Neuronal stem cell (in vitro differentiated cells): ENCODE measurements at regions not wholly inside any gene's neighbourhood (a gene's known extent, or its start where the extent isn't known, plus 50 kb on each side); places are given as distances from the start of the nearest gene placed in this dataset.

Experiments
- DNase-seq: peaks from one replicate; pipeline ENCODE4 v3.0.0-alpha.2; 2013; ENCODE audit warnings: low spot score
- H2AFZ ChIP-seq: one replicate; pipeline ENCODE4 v1.6.1; 2013; ENCODE audit warnings: mild to moderate bottlenecking, low read length, inconsistent platforms
- H2AK5ac ChIP-seq: 2 replicates; pipeline ENCODE4 v1.6.1; 2013; ENCODE audit warnings: low read depth, mild to moderate bottlenecking, inconsistent platforms, low read length, moderate library complexity, mixed read lengths
- H2BK120ac ChIP-seq: 2 replicates; pipeline ENCODE4 v1.6.1; 2013; ENCODE audit warnings: low read depth, mild to moderate bottlenecking, inconsistent platforms, low read length, moderate library complexity, mixed read lengths
- H2BK12ac ChIP-seq: one replicate; pipeline ENCODE4 v1.6.1; 2013; ENCODE audit warnings: low read length, inconsistent platforms
- H2BK15ac ChIP-seq: 2 replicates; pipeline ENCODE4 v1.6.1; 2013; ENCODE audit warnings: mild to moderate bottlenecking, low read length, inconsistent platforms, mixed read lengths
- H2BK5ac ChIP-seq: one replicate; pipeline ENCODE4 v1.6.1; 2013; ENCODE audit warnings: inconsistent platforms, mild to moderate bottlenecking, low read length, moderate library complexity
- H3K14ac ChIP-seq: one replicate; pipeline ENCODE4 v1.6.1; 2013; ENCODE audit warnings: low read length, inconsistent platforms
- H3K18ac ChIP-seq: 2 replicates; pipeline ENCODE4 v1.6.1; 2013; ENCODE audit warnings: low read length, inconsistent platforms
- H3K23ac ChIP-seq: 2 replicates; pipeline ENCODE4 v1.6.1; 2013; ENCODE audit warnings: low read depth, mild to moderate bottlenecking, mixed read lengths, low read length, inconsistent platforms; ENCODE audit not compliant: poor library complexity
- H3K27ac ChIP-seq: replicated peaks from 3 replicates; pipeline ENCODE4 v1.5.1; 2013; ENCODE audit warnings: low read length, inconsistent platforms
- H3K27me3 ChIP-seq, 3 experiments: 2 replicates each; pipeline ENCODE4 v1.6.1; 2013; ENCODE audit warnings: low read length in 3 of 3, mild to moderate bottlenecking in 2 of 3, inconsistent platforms in 1 of 3, low read depth in 1 of 3, mixed read lengths in 1 of 3, moderate library complexity in 1 of 3; ENCODE audit not compliant: control insufficient read depth in 3 of 3, insufficient read depth in 3 of 3
- H3K36me3 ChIP-seq, 2 donors: replicated peaks in 1 of 2; 2 replicates each; pipeline ENCODE4 v1.6.1; 2013; ENCODE audit warnings: low read length in 2 of 2; ENCODE audit not compliant: control insufficient read depth in 2 of 2, insufficient read depth in 2 of 2
- H3K4ac ChIP-seq: 2 replicates; pipeline ENCODE4 v1.6.1; 2013; ENCODE audit warnings: inconsistent platforms, mild to moderate bottlenecking, low read length, moderate library complexity
- H3K4me1 ChIP-seq, 2 donors: 1 replicate in 1 of 2; 2 replicates in 1 of 2; pipeline ENCODE4 v1.6.1; 2013; ENCODE audit warnings: low read length in 2 of 2, low read depth in 1 of 2; ENCODE audit not compliant: control insufficient read depth in 2 of 2, insufficient read depth in 1 of 2
- H3K4me2 ChIP-seq: one replicate; pipeline ENCODE4 v1.6.1; 2013; ENCODE audit warnings: mild to moderate bottlenecking, low read length, inconsistent platforms; ENCODE audit not compliant: insufficient read depth, poor library complexity, severe bottlenecking
- H3K4me3 ChIP-seq, 2 donors: 2 replicates each; pipeline ENCODE4 v1.5.1; 2013; ENCODE audit warnings: low read length in 2 of 2, mild to moderate bottlenecking in 2 of 2, inconsistent platforms in 1 of 2, moderate library complexity in 1 of 2
- H3K79me1 ChIP-seq: one replicate; pipeline ENCODE4 v1.6.1; 2013; ENCODE audit warnings: low read depth, mild to moderate bottlenecking, inconsistent platforms, low read length, moderate library complexity
- H3K9ac ChIP-seq: one replicate; pipeline ENCODE4 v1.6.1; 2013; ENCODE audit warnings: mild to moderate bottlenecking, low read depth, low read length, inconsistent platforms; ENCODE audit not compliant: poor library complexity
- H3K9me3 ChIP-seq, 2 donors: replicated peaks in 1 of 2; 2 replicates each; pipeline versions ENCODE3 to v1.6.1; 2013; ENCODE audit warnings: low read length in 2 of 2, mild to moderate bottlenecking in 2 of 2, inconsistent platforms in 1 of 2, low read depth in 1 of 2, mixed read lengths in 1 of 2, moderate library complexity in 1 of 2; ENCODE audit not compliant: control insufficient read depth in 2 of 2, insufficient read depth in 1 of 2
- H4K8ac ChIP-seq: one replicate; pipeline ENCODE4 v1.6.1; 2013; ENCODE audit warnings: low read depth, mild to moderate bottlenecking, inconsistent platforms, low read length, moderate library complexity
- H4K91ac ChIP-seq: one replicate; pipeline ENCODE4 v1.6.1; 2013; ENCODE audit warnings: low read length, low read depth, mild to moderate bottlenecking, inconsistent platforms; ENCODE audit not compliant: poor library complexity
- WGBS, 2 donors: extraction: QIAGEN DNeasy Blood & Tissue Kit; methylation state at CpG; one replicate each; pipeline ENCODE4 v1.1.7; 2013; ENCODE audit warnings: missing lambda C conversion rate in 2 of 2, mixed read lengths in 1 of 2; ENCODE audit not compliant: insufficient read length in 2 of 2, insufficient replicate concordance in 1 of 2; ENCODE audit errors: extremely low coverage in 2 of 2; 5-methylcytosine and 5-hydroxymethylcytosine counted together

GRCh38 chr6:132166526-132167051, 215.4 kb upstream of the CCN2 start:
- peaks cover 0 to 14% of the 10 kb centered on the region in 2 donors for H3K9me3 ChIP-seq
- H3K18ac ChIP-seq: no peak overlapping the region
- no peaks in the 10 kb centered on the region for H3K36me3 ChIP-seq
- no peak overlapping the region for H4K8ac ChIP-seq
- no peak for DNase-seq
- no peak overlapping the region for H3K4me3 ChIP-seq
- H3K27me3 ChIP-seq: no peaks in the 10 kb centered on the region
- no peak overlapping the region for H2BK15ac ChIP-seq
- H3K4me2 ChIP-seq: no peak overlapping the region
- H3K4me1 ChIP-seq: peaks cover 3 to 21% of the 10 kb centered on the region in 2 donors
- no peak overlapping the region for H2BK5ac ChIP-seq
- no peak overlapping the region for H2AFZ ChIP-seq
- no peak overlapping the region for H3K9ac ChIP-seq
- no peak overlapping the region for H3K27ac ChIP-seq
- no peak overlapping the region for H4K91ac ChIP-seq
- no peak overlapping the region for H2BK12ac ChIP-seq
- no peak overlapping the region for H3K14ac ChIP-seq
- no peak overlapping the region for H3K4ac ChIP-seq
- H2AK5ac ChIP-seq: no peak overlapping the region
- WGBS, 2 donors: no CpG with 5 or more reads among the region's 1 CpG
- no peak overlapping the region for H2BK120ac ChIP-seq
- H3K23ac ChIP-seq: no peak overlapping the region
- no peaks in the 10 kb centered on the region for H3K79me1 ChIP-seq

- H3K4me1 ChIP-seq: peaks cover 3 to 21% of the 10 kb centered on the region in 2 donors
- H2BK120ac ChIP-seq: no peak overlapping the region
- WGBS, 2 donors: no CpG with 5 or more reads among the region's 2 CpGs
- H3K4me2 ChIP-seq: no peak overlapping the region
- H2AK5ac ChIP-seq: no peak overlapping the region
- H2AFZ ChIP-seq: no peak overlapping the region
- H2BK5ac ChIP-seq: no peak overlapping the region
- H4K91ac ChIP-seq: no peak overlapping the region
- H3K4ac ChIP-seq: no peak overlapping the region
- peaks cover 0 to 14% of the 10 kb centered on the region in 2 donors for H3K9me3 ChIP-seq
- H3K79me1 ChIP-seq: no peaks in the 10 kb centered on the region
- no peak overlapping the region for H3K4me3 ChIP-seq
- H2BK15ac ChIP-seq: no peak overlapping the region
- H3K27me3 ChIP-seq: no peaks in the 10 kb centered on the region
- H3K36me3 ChIP-seq: no peaks in the 10 kb centered on the region
- no peak overlapping the region for H3K9ac ChIP-seq
- H4K8ac ChIP-seq: no peak overlapping the region
- no peak overlapping the region for H2BK12ac ChIP-seq
- no peak overlapping the region for H3K14ac ChIP-seq
- no peak overlapping the region for H3K23ac ChIP-seq
- no peak for DNase-seq
- H3K27ac ChIP-seq: no peak overlapping the region
- H3K18ac ChIP-seq: no peak overlapping the region
Observed at GRCh38 chr6:132165677-132166076, 214.5 kb upstream of the CCN2 start.

GRCh38 chr6:132161283-132161682, 210.1 kb upstream of the CCN2 start:
- H2AK5ac ChIP-seq: no peak overlapping the region
- H3K23ac ChIP-seq: no peak overlapping the region
- no peak overlapping the region for H2BK15ac ChIP-seq
- H3K4ac ChIP-seq: no peak overlapping the region
- peaks cover 0 to 6% of the 10 kb centered on the region in 2 donors for H3K9me3 ChIP-seq
- H2AFZ ChIP-seq: no peak overlapping the region
- H2BK120ac ChIP-seq: no peak overlapping the region
- no peak overlapping the region for H4K8ac ChIP-seq
- no peak overlapping the region for H3K14ac ChIP-seq
- no peaks in the 10 kb centered on the region for H3K79me1 ChIP-seq
- no peak overlapping the region for H3K4me2 ChIP-seq
- no peaks in the 10 kb centered on the region for H3K4me1 ChIP-seq
- H2BK5ac ChIP-seq: no peak overlapping the region
- no peaks in the 10 kb centered on the region for H3K36me3 ChIP-seq
- no peak overlapping the region for H2BK12ac ChIP-seq
- H3K27me3 ChIP-seq: no peaks in the 10 kb centered on the region
- no peak overlapping the region for H3K27ac ChIP-seq
- DNase-seq: peak; percentile 21
- no peak overlapping the region for H4K91ac ChIP-seq
- H3K4me3 ChIP-seq: no peak overlapping the region
- no CpG with 5 or more reads among the region's 3 CpGs for WGBS, 2 donors
- H3K9ac ChIP-seq: no peak overlapping the region
- H3K18ac ChIP-seq: no peak overlapping the region

- H3K4me3 ChIP-seq: no peak overlapping the region
- H3K4ac ChIP-seq: no peak overlapping the region
- no peak overlapping the region for H3K4me2 ChIP-seq
- H2BK120ac ChIP-seq: no peak overlapping the region
- no peaks in the 10 kb centered on the region for H3K4me1 ChIP-seq
- no peak for DNase-seq
- H2BK15ac ChIP-seq: no peak overlapping the region
- H3K9me3 ChIP-seq: no peaks in the 10 kb centered on the region
- no peaks in the 10 kb centered on the region for H3K79me1 ChIP-seq
- no peak overlapping the region for H2AK5ac ChIP-seq
- no peak overlapping the region for H3K27ac ChIP-seq
- H3K23ac ChIP-seq: no peak overlapping the region
- H3K18ac ChIP-seq: no peak overlapping the region
- H4K8ac ChIP-seq: no peak overlapping the region
- H2AFZ ChIP-seq: no peak overlapping the region
- WGBS, 2 donors: no CpG with 5 or more reads among the region's 9 CpGs
- no peak overlapping the region for H2BK12ac ChIP-seq
- no peaks in the 10 kb centered on the region for H3K36me3 ChIP-seq
- H3K27me3 ChIP-seq: no peaks in the 10 kb centered on the region
- H3K14ac ChIP-seq: no peak overlapping the region
- no peak overlapping the region for H4K91ac ChIP-seq
- H2BK5ac ChIP-seq: no peak overlapping the region
- H3K9ac ChIP-seq: no peak overlapping the region
Observed at GRCh38 chr6:132153221-132153898, 202.2 kb upstream of the CCN2 start.
